Stimulated activated naive B cell treated with anti-CD40 and anti-IgM and Interleukin-4, amounts not matched to agents 10 μg/mL and 1 μg/mL and 100 μg/mL, for 72 hours (primary cell): ENCODE measurements at regions not wholly inside any gene's neighbourhood (a gene's known extent, or its start where the extent isn't known, plus 50 kb on each side); places are given as distances from the start of the nearest gene placed in this dataset.

ENCODE experiments used
- ATAC-seq, 2 donors: fragments of 150-1000 bp; cut with Tn5 transposase; replicated peaks; 2 replicates each; pipeline ENCODE4 v1.10.0; 2021; ENCODE audit warnings: moderate library complexity in 1 of 2
- DNase-seq: peaks from one replicate; pipeline ENCODE4 v3.0.0; 2021
- H3K27ac Mint-ChIP-seq: one replicate; pipeline ENCODE4 v1.8.0; 2022; ENCODE audit warnings: mild to moderate bottlenecking, mixed read lengths
- H3K27me3 Mint-ChIP-seq, 2 donors: one replicate each; pipeline ENCODE4 v1.8.0; 2022; ENCODE audit warnings: mixed read lengths in 2 of 2
- H3K36me3 Mint-ChIP-seq, 2 donors: one replicate each; pipeline ENCODE4 v1.8.0; 2022; ENCODE audit warnings: mixed read lengths in 2 of 2, mild to moderate bottlenecking in 1 of 2
- H3K4me1 Mint-ChIP-seq, 2 donors: one replicate each; pipeline ENCODE4 v1.8.0; 2022; ENCODE audit warnings: mixed read lengths in 2 of 2, mild to moderate bottlenecking in 1 of 2
- H3K4me3 Mint-ChIP-seq, 2 donors: one replicate each; pipeline ENCODE4 v1.8.0; 2022; ENCODE audit warnings: mild to moderate bottlenecking in 2 of 2, mixed read lengths in 2 of 2, moderate library complexity in 1 of 2
- H3K9me3 Mint-ChIP-seq, 2 donors: one replicate each; pipeline ENCODE4 v1.8.0; 2022; ENCODE audit warnings: mixed read lengths in 2 of 2, mild to moderate bottlenecking in 1 of 2

DNA sequence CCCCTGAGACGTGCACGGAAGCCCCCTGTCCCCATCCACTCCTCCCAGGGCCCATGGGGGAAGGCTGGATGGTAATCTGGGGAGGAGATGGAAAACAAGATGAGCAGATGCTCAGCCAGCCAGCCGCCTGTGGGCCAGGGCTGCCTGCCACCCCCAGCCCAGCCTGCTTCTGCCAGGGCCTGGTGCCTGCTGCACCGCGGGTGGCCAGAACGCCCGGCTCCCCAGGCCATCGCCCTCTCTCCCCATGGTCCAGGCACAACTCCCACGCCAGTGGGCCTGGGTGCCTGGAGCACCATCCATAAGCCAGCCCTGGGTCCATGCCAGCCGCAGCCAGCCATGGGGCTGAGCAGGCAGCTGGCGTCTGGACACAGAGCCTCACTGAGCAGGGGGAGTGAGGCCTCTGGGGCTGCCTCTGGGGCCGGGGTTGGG, 57.2 kb upstream of the ELN start:
- Mint-ChIP-seq H3K4me3 (no peak overlapping the region), H3K36me3 (peaks cover 0 to 2% of the 10 kb centered on the region in 2 donors), H3K27me3 (peaks cover 11 to 25% of the 10 kb centered on the region in 2 donors), H3K4me1 (peaks cover 12 to 15% of the 10 kb centered on the region in 2 donors), H3K9me3 (peaks cover 3 to 4% of the 10 kb centered on the region in 2 donors), H3K27ac (no peak overlapping the region)
- DNase-seq (no peak), ATAC-seq (peak in 1 of 2 donors; percentile 18)

DNA sequence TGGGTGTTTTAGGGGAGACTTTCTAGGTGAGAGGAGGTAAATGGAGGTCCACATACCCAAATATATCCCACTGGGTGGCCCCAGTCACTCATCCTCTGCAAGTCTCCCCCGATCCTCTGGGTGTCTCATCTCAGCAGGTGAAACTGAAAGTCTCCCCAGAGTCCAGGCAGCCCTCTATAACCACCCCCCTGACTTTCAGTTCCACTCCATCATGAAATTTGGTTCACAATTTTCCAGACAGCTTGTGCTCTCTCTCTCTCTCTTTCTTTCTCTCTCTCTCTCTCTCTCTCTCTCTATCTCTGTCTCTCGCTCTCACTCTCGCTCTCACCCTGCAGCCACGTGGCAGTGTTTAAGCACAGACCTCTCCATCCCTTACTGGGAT, 56.7 kb upstream of the ELN start:
- H3K4me3 Mint-ChIP-seq, result no peak overlapping the region
- ATAC-seq (peak; percentile 94 to 98), DNase-seq (no peak)
- H3K9me3 Mint-ChIP-seq, result peaks cover 3 to 4% of the 10 kb centered on the region in 2 donors
- peaks cover 11 to 25% of the 10 kb centered on the region in 2 donors for H3K27me3 Mint-ChIP-seq
- H3K27ac Mint-ChIP-seq, result no peak overlapping the region
- H3K36me3 Mint-ChIP-seq, result peaks cover 0 to 2% of the 10 kb centered on the region in 2 donors
- peaks cover 12 to 15% of the 10 kb centered on the region in 2 donors for H3K4me1 Mint-ChIP-seq

DNA sequence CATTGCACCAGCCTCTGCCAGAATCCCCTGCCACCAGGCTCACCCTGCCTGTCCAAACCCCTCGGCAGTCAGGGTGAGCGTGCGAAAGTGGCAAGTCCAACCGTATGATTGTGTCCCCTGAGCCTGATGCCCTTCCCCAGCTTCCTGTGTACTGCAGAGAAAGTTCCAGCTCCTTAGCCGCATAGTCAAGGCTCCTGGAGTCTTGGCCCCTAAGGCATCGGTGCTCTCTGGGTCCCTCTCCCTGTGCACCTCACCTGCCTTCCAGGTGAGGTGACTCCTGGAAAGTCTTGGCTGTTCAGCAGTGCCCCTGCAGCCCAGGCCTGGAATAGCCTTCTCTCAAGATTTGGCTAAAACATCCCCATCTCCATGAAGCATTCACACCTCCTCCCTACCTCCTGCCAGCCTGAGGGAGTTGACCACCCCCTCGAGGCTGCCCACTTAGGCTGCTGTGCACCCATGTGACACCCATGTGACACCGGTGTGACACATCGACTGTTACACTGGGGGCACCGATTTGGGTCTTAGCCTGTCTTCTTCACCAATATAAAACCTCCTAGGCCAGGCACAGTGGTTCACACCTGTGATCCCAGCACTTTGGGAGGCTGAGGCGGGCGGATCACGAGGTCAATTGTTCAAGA, 56.1 kb upstream of the ELN start:
- peaks cover 11 to 25% of the 10 kb centered on the region in 2 donors for H3K27me3 Mint-ChIP-seq
- peaks cover 12 to 15% of the 10 kb centered on the region in 2 donors for H3K4me1 Mint-ChIP-seq
- H3K27ac Mint-ChIP-seq, result no peak overlapping the region
- peak; percentile 8 to 37 for ATAC-seq
- peaks cover 3 to 4% of the 10 kb centered on the region in 2 donors for H3K9me3 Mint-ChIP-seq
- peaks cover 0 to 2% of the 10 kb centered on the region in 2 donors for H3K36me3 Mint-ChIP-seq
- H3K4me3 Mint-ChIP-seq, result no peak overlapping the region
- no peak for DNase-seq

DNA sequence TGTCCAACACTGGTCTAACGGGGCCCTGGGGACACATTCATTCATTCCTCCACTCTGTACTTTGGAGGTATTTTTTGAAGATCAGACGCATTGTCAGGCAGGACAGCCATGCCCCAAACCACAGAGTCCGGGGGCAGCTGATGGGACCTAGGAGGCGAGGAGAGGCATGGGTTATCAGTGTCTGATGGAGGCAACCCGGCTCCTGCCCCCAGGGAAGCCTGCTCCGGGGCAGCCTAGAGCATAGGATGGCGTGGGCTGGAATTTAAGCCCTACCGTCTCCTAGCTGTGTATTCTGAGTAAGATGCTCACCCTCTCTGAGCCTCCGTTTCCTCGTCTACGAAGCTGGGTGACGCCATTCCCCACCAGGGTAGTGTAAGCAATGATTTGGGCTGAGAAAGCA, 55.4 kb upstream of the ELN start:
- ATAC-seq, result no peak

DNA sequence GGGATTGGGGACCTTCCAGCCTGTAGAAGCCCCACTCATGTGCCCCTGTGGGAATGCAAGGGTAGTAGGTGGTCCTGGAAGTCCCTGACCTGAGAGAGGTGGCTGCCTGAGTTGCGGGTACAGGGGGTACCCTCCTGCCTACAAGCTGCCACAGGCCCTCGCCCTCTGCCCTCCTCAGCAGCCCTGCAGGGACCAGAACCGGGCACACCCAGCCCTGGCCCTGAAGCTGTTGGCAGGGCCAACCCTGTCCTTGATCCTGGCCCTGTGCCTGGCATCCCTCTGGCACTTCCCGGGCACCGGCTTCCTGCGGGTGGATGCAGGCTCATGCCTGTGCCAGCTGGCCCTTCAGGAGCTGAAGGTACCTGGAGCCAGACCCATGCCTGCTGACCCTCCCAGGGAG, 54.9 kb upstream of the ELN start:
- DNase-seq (no peak), ATAC-seq (no peak)
- Mint-ChIP-seq H3K36me3 (no peaks in the 10 kb centered on the region), H3K9me3 (no peaks in the 10 kb centered on the region), H3K27ac (no peak overlapping the region), H3K27me3 (peaks cover 11 to 20% of the 10 kb centered on the region in 2 donors), H3K4me3 (no peak overlapping the region), H3K4me1 (peaks cover 12 to 15% of the 10 kb centered on the region in 2 donors)

More for the DNA sequence above, 55.4 kb upstream of the ELN start:
- H3K36me3 Mint-ChIP-seq, result peaks cover 0 to 2% of the 10 kb centered on the region in 2 donors
- no peak overlapping the region for H3K4me3 Mint-ChIP-seq
- no peak overlapping the region for H3K27ac Mint-ChIP-seq
- DNase-seq, result no peak
- H3K9me3 Mint-ChIP-seq, result peaks cover 2 to 3% of the 10 kb centered on the region in 2 donors
- peaks cover 12 to 15% of the 10 kb centered on the region in 2 donors for H3K4me1 Mint-ChIP-seq
- peaks cover 11 to 20% of the 10 kb centered on the region in 2 donors for H3K27me3 Mint-ChIP-seq

DNA sequence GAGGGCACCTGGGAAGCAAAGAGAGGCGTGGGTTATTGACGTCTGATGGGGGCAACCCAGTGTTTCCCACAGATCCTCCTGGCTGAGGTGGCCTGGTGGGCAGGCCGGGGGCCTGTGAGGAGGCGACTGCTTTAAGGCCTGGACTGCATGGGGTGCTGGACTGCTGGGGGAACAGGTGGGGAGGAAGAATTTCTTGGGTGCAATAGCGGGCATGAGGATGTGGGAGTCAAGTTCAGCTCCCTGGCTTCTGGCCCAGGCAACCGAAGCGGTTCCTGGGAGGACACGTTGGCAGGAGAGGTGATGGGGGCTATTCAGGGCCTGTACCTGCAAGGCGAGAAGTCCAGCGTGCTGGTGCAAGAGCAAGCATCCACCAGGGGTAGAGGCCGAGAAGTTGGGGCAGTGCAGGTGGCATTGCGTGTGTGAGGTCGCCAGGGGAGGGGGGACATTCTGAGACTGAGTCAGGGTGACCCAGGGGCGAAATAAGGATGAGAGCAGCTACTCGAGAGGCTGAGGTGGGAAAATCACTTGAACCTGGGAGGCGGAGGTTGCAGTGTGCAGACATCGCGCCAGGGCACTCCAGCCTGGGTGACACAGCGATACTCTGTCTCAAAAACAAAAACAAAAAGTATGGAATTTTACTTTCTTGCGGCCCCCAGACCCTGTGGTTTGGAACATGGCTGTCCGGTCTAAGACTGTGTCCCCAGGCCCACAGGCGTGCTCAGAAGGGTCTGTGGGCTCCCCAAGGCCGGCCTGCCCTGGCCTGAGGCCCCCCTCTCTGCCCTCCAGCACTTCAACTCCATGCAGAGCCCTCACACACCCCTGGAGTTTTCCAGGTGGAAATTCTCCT, 53.6 kb upstream of the ELN start:
- no peak for ATAC-seq
- Mint-ChIP-seq H3K4me1 (peaks cover 19 to 23% of the 10 kb centered on the region in 2 donors), H3K27ac (no peak overlapping the region), H3K27me3 (peaks cover 16 to 28% of the 10 kb centered on the region in 2 donors), H3K4me3 (no peak overlapping the region), H3K36me3 (no peaks in the 10 kb centered on the region), H3K9me3 (no peaks in the 10 kb centered on the region)
- no peak for DNase-seq

DNA sequence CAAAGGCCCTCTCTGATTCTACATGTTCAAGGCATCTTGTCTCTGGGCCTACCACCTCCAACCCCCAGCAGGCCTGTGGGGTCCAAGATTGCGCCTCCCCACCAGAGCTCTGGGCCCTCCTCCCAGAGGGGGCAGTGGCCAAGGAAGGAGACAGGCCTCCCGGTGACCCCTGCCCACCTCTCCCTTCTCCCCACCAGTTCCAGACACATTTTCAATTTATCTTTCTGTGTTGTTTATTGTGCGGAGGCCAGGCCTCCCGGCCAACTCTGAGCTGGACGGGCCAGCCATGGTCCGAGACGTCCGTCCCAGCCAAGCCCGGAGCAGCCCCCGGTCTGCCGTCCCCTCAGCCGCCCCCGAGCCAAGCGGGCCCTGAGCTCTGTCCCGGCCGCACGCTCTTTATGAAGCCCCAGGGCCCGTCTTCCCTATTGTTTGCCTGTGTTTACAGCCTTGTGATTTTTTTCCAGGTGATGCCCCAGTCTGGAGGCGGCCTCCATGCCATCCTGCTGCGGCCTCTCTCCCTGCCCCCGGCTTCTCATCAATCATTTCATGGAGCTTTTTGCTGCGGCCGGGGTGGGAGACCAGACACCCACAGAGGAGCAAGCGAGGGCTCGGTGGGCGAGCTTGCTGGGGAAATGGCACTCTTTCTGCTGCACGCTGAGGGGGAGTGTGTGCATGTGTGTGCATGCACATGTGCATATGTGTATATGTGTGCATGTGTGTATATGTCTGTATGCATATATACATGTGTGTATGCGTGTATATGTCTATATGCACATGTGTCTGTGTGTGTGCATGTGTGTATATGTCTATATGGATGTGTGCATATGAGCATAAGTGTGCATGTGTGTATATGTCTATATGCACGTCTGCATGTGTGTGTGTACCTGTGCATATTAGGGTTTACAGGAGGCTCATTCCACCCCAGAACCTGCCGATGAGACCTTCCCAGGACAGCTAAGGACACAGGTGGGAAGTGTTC, 52.7 kb upstream of the ELN start:
- no peaks in the 10 kb centered on the region for H3K36me3 Mint-ChIP-seq
- no peak overlapping the region for H3K4me3 Mint-ChIP-seq
- no peak for DNase-seq
- no peak overlapping the region for H3K27ac Mint-ChIP-seq
- peaks cover 19 to 26% of the 10 kb centered on the region in 2 donors for H3K4me1 Mint-ChIP-seq
- ATAC-seq, result no peak
- no peaks in the 10 kb centered on the region for H3K9me3 Mint-ChIP-seq
- peaks cover 18 to 32% of the 10 kb centered on the region in 2 donors for H3K27me3 Mint-ChIP-seq

DNA sequence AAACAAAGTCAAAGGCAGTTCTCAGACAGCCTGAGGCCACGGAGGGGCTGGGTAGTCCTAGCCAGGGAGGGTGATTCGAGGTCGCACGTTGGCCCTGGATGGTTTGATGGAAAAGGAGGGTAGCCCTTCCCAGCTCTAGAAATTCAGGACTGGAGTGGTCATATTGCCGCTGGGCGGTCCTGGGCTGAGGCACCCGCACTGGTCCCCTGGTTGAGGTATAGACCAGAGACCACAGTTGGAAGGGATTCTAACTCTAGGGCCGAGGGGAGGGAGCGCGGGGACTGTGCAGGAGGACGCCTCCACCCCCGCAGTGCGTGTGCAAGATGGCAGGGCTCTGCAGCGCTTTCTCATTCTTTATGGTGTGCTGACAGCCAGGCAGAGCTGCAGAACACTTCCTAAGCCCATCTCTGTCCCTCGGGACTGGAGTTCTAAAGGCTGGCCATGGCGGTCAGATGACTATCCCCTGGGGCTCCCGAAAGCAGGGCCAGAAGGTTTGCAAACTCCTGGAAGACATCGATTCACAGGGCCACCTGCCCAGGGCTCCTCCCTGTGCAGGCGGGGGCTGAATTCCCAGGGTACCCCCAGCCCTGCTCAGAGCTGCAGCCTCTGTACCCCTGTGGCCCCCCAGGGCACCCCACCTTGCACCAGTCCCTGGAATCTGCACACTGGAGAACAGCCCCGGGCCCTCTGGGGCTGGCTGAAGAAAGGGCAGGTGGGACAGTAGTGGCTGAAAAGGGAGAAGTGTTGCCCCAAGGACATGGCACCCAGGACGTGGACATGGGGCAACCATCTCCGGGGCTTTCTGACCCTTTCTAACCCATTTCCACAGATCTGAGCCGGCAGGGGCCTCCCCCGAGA, 51.0 kb upstream of the ELN start:
- no peak overlapping the region for H3K4me3 Mint-ChIP-seq
- DNase-seq, result no peak
- H3K9me3 Mint-ChIP-seq, result no peaks in the 10 kb centered on the region
- peaks cover 15 to 34% of the 10 kb centered on the region in 2 donors for H3K27me3 Mint-ChIP-seq
- H3K4me1 Mint-ChIP-seq, result peaks cover 9 to 14% of the 10 kb centered on the region in 2 donors
- no peak overlapping the region for H3K27ac Mint-ChIP-seq
- no peaks in the 10 kb centered on the region for H3K36me3 Mint-ChIP-seq
- ATAC-seq, result no peak

DNA sequence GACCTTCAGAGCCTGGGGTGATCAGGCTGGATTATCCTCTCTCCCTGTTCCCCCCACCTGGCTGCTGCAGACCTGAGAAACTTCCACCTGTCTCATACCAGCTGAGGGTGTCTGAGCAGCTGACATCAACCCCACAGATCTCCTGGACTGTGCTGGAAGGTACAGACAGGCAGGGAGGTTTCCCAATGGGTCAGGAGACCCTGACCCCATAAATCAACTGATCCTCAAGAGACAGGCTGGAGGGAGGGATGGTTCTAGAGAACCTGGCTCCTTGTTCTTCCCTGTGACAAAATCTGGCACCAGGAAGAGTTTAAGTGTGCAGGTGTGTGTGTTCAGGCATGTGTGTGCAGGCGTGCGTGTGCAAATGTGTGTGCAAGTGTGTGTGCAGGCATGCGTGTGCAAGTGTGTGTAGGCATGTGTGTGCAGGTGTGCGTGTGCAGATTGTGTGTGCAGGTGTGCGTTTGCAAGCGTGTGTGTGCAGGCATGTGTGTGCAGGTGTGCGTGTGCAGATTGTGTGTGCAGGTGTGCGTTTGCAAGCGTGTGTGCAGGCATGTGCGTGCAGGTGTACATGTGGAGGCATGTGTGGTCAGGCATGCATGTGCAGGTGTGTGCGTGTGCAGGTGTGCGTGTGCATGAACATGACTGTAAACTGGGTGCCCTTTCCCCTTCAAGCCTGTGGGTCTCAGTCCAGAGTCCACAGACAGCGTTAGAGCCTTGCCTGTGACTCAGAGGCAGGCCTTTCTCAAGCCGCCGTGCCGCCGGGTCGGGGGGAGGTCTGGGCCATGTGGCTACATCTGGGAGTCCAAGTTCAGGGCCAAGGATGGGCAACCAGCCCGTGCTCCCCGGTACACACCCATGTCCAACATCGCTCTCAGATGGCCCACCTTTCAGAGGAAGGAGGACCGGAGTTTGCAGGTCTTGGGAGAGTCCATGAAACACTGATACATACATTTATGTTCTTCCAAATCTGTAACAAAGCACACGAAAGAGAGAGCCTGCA, 50.1 kb upstream of the ELN start:
- Mint-ChIP-seq H3K27me3 (peaks cover 15 to 33% of the 10 kb centered on the region in 2 donors), H3K27ac (no peak overlapping the region), H3K4me3 (no peak overlapping the region), H3K4me1 (peaks cover 7 to 11% of the 10 kb centered on the region in 2 donors), H3K9me3 (no peaks in the 10 kb centered on the region), H3K36me3 (no peaks in the 10 kb centered on the region)
- DNase-seq (no peak), ATAC-seq (no peak)
